A549 (cell line): ENCODE measurements at regions not wholly inside any gene's neighbourhood (a gene's known extent, or its start where the extent isn't known, plus 50 kb on each side); places are given as distances from the start of the nearest gene placed in this dataset.

ENCODE experiments used
- HDAC2 ChIP-seq: fragments of 200-600 bp; sonication (generic); IDR thresholded peaks from 2 replicates; pipeline ENCODE4 v1.6.1; 2016
- MYC ChIP-seq: IDR thresholded peaks from 2 replicates; pipeline ENCODE4 v1.6.1; 2012; ENCODE audit warnings: mild to moderate bottlenecking, inconsistent platforms, low read length, improper control_type of control experiment, borderline replicate concordance
- POLR2A ChIP-seq: IDR thresholded peaks from 2 replicates; pipeline ENCODE4 v1.6.1; 2012; ENCODE audit warnings: mild to moderate bottlenecking, low read length
- TF ChIP-seq, protein P1 (sequence below): fragments of >200 bp; sonication (Bioruptor Twin); formaldehyde crosslinking; IDR thresholded peaks from 3 replicates; pipeline ENCODE4 v1.5.1; 2016
- TF ChIP-seq, protein P2 (sequence below): fragments of 200-600 bp; sonication (generic); IDR thresholded peaks from 2 replicates; pipeline ENCODE4 v1.6.1; 2016; ENCODE audit warnings: antibody characterized with exemption, mild to moderate bottlenecking, moderate library complexity
- TF ChIP-seq, protein P3 (sequence below): fragments of 450-650 bp; IDR thresholded peaks from 2 replicates; pipeline ENCODE4 v1.6.1; 2014; ENCODE audit warnings: antibody characterized with exemption

DNA sequence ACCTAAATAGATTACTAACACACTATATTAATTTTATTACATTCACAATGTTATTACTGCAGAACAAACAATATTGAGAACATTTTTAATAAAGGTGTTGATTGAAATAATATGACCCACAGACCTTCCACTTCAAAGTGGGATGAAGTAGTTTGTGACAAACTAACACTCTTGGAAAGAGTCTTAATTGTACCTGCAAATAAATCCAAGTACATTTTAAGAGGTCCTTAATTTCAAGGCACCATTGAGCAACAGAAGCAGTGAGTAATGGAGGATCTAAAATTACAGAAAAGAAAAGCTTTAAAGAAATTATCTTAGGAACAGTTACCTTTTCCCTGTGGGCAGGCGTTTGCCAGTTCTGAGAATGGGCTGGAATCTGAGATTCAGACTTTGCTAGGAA, 140.2 kb downstream of the MMUT start:
- TF ChIP-seq, protein P1, sequence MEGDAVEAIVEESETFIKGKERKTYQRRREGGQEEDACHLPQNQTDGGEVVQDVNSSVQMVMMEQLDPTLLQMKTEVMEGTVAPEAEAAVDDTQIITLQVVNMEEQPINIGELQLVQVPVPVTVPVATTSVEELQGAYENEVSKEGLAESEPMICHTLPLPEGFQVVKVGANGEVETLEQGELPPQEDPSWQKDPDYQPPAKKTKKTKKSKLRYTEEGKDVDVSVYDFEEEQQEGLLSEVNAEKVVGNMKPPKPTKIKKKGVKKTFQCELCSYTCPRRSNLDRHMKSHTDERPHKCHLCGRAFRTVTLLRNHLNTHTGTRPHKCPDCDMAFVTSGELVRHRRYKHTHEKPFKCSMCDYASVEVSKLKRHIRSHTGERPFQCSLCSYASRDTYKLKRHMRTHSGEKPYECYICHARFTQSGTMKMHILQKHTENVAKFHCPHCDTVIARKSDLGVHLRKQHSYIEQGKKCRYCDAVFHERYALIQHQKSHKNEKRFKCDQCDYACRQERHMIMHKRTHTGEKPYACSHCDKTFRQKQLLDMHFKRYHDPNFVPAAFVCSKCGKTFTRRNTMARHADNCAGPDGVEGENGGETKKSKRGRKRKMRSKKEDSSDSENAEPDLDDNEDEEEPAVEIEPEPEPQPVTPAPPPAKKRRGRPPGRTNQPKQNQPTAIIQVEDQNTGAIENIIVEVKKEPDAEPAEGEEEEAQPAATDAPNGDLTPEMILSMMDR, result no peak
- TF ChIP-seq, protein P2, sequence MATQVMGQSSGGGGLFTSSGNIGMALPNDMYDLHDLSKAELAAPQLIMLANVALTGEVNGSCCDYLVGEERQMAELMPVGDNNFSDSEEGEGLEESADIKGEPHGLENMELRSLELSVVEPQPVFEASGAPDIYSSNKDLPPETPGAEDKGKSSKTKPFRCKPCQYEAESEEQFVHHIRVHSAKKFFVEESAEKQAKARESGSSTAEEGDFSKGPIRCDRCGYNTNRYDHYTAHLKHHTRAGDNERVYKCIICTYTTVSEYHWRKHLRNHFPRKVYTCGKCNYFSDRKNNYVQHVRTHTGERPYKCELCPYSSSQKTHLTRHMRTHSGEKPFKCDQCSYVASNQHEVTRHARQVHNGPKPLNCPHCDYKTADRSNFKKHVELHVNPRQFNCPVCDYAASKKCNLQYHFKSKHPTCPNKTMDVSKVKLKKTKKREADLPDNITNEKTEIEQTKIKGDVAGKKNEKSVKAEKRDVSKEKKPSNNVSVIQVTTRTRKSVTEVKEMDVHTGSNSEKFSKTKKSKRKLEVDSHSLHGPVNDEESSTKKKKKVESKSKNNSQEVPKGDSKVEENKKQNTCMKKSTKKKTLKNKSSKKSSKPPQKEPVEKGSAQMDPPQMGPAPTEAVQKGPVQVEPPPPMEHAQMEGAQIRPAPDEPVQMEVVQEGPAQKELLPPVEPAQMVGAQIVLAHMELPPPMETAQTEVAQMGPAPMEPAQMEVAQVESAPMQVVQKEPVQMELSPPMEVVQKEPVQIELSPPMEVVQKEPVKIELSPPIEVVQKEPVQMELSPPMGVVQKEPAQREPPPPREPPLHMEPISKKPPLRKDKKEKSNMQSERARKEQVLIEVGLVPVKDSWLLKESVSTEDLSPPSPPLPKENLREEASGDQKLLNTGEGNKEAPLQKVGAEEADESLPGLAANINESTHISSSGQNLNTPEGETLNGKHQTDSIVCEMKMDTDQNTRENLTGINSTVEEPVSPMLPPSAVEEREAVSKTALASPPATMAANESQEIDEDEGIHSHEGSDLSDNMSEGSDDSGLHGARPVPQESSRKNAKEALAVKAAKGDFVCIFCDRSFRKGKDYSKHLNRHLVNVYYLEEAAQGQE, result no peak
- TF ChIP-seq, protein P3, sequence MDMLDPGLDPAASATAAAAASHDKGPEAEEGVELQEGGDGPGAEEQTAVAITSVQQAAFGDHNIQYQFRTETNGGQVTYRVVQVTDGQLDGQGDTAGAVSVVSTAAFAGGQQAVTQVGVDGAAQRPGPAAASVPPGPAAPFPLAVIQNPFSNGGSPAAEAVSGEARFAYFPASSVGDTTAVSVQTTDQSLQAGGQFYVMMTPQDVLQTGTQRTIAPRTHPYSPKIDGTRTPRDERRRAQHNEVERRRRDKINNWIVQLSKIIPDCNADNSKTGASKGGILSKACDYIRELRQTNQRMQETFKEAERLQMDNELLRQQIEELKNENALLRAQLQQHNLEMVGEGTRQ, result no peak
- TF ChIP-seq HDAC2 (no peak), MYC (no peak), POLR2A (no peak)
